PC-3 (cell line): ENCODE measurements at regions not wholly inside any gene's neighbourhood (a gene's known extent, or its start where the extent isn't known, plus 50 kb on each side); places are given as distances from the start of the nearest gene placed in this dataset.

ENCODE experiments used
- ATAC-seq: fragments of 200-7000 bp; cut with Tn5 transposase; 2 replicates; pipeline ENCODE4 v1.9.1; 2020; ENCODE audit warnings: mild to moderate bottlenecking, moderate library complexity
- BruUV-seq: library from RNA; stranded (reverse); fragments of 400-500 nt; replicated peaks from 2 replicates; lab custom pipeline; 2021; lab: Mats Ljungman, UMichigan
- CTCF ChIA-PET: fragments of 300-600 bp; sonication (Branson Sonifier 250); formaldehyde crosslinking; loops from one replicate; lab custom pipeline; 2022; ENCODE audit warnings: antibody characterized with exemption; lab: Charles Lee
- POLR2A ChIA-PET: fragments of 300-600 bp; sonication (Branson Sonifier 250); formaldehyde crosslinking; loops from one replicate; lab custom pipeline; 2022; ENCODE audit warnings: antibody characterized with exemption; ENCODE audit not compliant: unreplicated experiment; lab: Charles Lee
- DNase-seq: peaks from one replicate; pipeline ENCODE4 v3.0.0-alpha.2; 2015
- H2AFZ ChIP-seq: fragments of 300-600 bp; sonication (generic); 2 replicates; pipeline ENCODE4 v1.6.0; 2016; ENCODE audit warnings: antibody characterized with exemption, low read length
- H3F3A ChIP-seq: fragments of 300-600 bp; sonication (generic); one replicate; pipeline ENCODE4 v1.6.0; 2017; ENCODE audit warnings: antibody characterized with exemption, low read length, control low read depth, mild to moderate bottlenecking; ENCODE audit not compliant: unreplicated experiment
- H3K27ac ChIP-seq: fragments of 300-600 bp; sonication (generic); 2 replicates; pipeline ENCODE4 v1.5.1; 2016; ENCODE audit warnings: mild to moderate bottlenecking, low read length
- H3K27me3 ChIP-seq: fragments of 300-600 bp; sonication (generic); 2 replicates; pipeline ENCODE4 v1.6.1; 2016; ENCODE audit warnings: low read length, mixed read lengths
- H3K36me3 ChIP-seq: fragments of 300-600 bp; sonication (generic); 2 replicates; pipeline ENCODE4 v1.6.1; 2016; ENCODE audit warnings: low read depth, mixed run types, low read length, mixed read lengths
- H3K4me1 ChIP-seq: fragments of 300-600 bp; sonication (generic); 2 replicates; pipeline ENCODE4 v1.5.1; 2016; ENCODE audit warnings: low read length; ENCODE audit not compliant: insufficient read depth
- H3K4me2 ChIP-seq: fragments of 300-600 bp; sonication (generic); 2 replicates; pipeline ENCODE4 v1.6.0; 2016; ENCODE audit warnings: low read length
- H3K4me3 ChIP-seq: fragments of 300-600 bp; sonication (generic); 2 replicates; pipeline ENCODE4 v1.5.1; 2016; ENCODE audit warnings: mild to moderate bottlenecking, low read length, mixed read lengths
- H3K79me2 ChIP-seq: fragments of 300-600 bp; sonication (generic); 2 replicates; pipeline ENCODE4 v1.6.1; 2017; ENCODE audit warnings: low read length, mixed read lengths
- H3K9ac ChIP-seq: fragments of 300-600 bp; sonication (generic); 2 replicates; pipeline ENCODE4 v1.6.0; 2016; ENCODE audit warnings: mild to moderate bottlenecking, low read length
- H3K9me2 ChIP-seq: fragments of 300-600 bp; sonication (generic); replicated peaks from 2 replicates; pipeline ENCODE4 v1.6.1; 2016; ENCODE audit warnings: mixed run types, low read length, mixed read lengths
- H3K9me3 ChIP-seq: fragments of 300-600 bp; sonication (generic); 2 replicates; pipeline ENCODE4 v1.6.1; 2016; ENCODE audit warnings: low read length, mixed read lengths
- H4K20me1 ChIP-seq: fragments of 300-600 bp; sonication (generic); 2 replicates; pipeline ENCODE4 v1.6.1; 2016; ENCODE audit warnings: low read length, mixed read lengths
- CTCF ChIP-seq: fragments of 300-600 bp; sonication (generic); conservative IDR thresholded peaks from 2 replicates; pipeline ENCODE4 v1.5.1; 2017; ENCODE audit warnings: antibody characterized with exemption, low read depth, mild to moderate bottlenecking, low read length
- EZH2 ChIP-seq: fragments of 300-600 bp; sonication (generic); IDR thresholded peaks from one replicate; pipeline ENCODE4 v1.6.1; 2017; ENCODE audit warnings: antibody characterized with exemption, mild to moderate bottlenecking, low read length; ENCODE audit not compliant: unreplicated experiment
- EZH2phosphoT487 ChIP-seq: fragments of 300-600 bp; sonication (generic); IDR thresholded peaks from 2 replicates; pipeline ENCODE4 v1.6.1; 2018; ENCODE audit warnings: mild to moderate bottlenecking, antibody characterized with exemption, low read length, borderline replicate concordance
- intact Hi-C: fragments of 100-400 bp; cut with micrococcal nuclease; formaldehyde crosslinking; loops from 2 replicates; pipeline ENCODE4 v1.9.0; 2023

- TF ChIP-seq CTCF (no peak), EZH2phosphoT487 (no peak), EZH2 (no peak)
- H3K27me3 ChIP-seq = no peaks in the 10 kb centered on the region
- no peak overlapping the region for H2AFZ ChIP-seq
- DNase-seq (no peak), ATAC-seq (no peak)
- no peaks in the 10 kb centered on the region for H3K4me1 ChIP-seq
- H3K36me3 ChIP-seq = no peaks in the 10 kb centered on the region
- H3K4me2 ChIP-seq = no peak overlapping the region
- intact Hi-C loops = no loop called here
- CTCF ChIA-PET = no interaction called here
- BruUV-seq = no TSS peak
- H3K9ac ChIP-seq = no peak overlapping the region
- no peak overlapping the region for H3K4me3 ChIP-seq
- H3K79me2 ChIP-seq = no peaks in the 10 kb centered on the region
- no peaks in the 10 kb centered on the region for H3F3A ChIP-seq
- no peaks in the 10 kb centered on the region for H4K20me1 ChIP-seq
- no peaks in the 10 kb centered on the region for H3K9me3 ChIP-seq
- no peak overlapping the region for H3K27ac ChIP-seq
- POLR2A ChIA-PET = no interaction called here
- H3K9me2 ChIP-seq = no peaks in the 10 kb centered on the region
Measured at GRCh38 chr6:169981969-169982368, 230.5 kb downstream of the ERMARD start.

- Histone ChIP-seq H3K36me3 (no peaks in the 10 kb centered on the region), H3K79me2 (no peaks in the 10 kb centered on the region), H3K9me3 (no peaks in the 10 kb centered on the region), H3K9me2 (no peaks in the 10 kb centered on the region), H3K4me2 (no peak overlapping the region), H3K4me1 (no peaks in the 10 kb centered on the region), H3K9ac (no peak overlapping the region), H3K27ac (no peak overlapping the region), H4K20me1 (no peaks in the 10 kb centered on the region), H2AFZ (no peak overlapping the region), H3K27me3 (no peaks in the 10 kb centered on the region), H3F3A (no peaks in the 10 kb centered on the region), H3K4me3 (no peak overlapping the region)
- ATAC-seq (no peak), DNase-seq (no peak)
- intact Hi-C loops = no loop called here
- TF ChIP-seq CTCF (no peak), EZH2phosphoT487 (no peak)
- no TSS peak for BruUV-seq
- CTCF ChIA-PET = no interaction called here
- POLR2A ChIA-PET = no interaction called here
Measured at GRCh38 chr6:169981568-169981967, 230.1 kb downstream of the ERMARD start.

GRCh38 chr6:169980826-169981450 lies 229.5 kb downstream of the ERMARD start:
- H4K20me1 ChIP-seq = no peaks in the 10 kb centered on the region
- no peaks in the 10 kb centered on the region for H3K9me3 ChIP-seq
- no peaks in the 10 kb centered on the region for H3K27me3 ChIP-seq
- POLR2A ChIA-PET = no interaction called here
- TF ChIP-seq EZH2 (no peak), CTCF (no peak), EZH2phosphoT487 (no peak)
- H3K27ac ChIP-seq = no peak overlapping the region
- H2AFZ ChIP-seq = no peak overlapping the region
- H3K4me1 ChIP-seq = no peaks in the 10 kb centered on the region
- BruUV-seq = no TSS peak
- H3K9me2 ChIP-seq = no peaks in the 10 kb centered on the region
- no peak overlapping the region for H3K4me2 ChIP-seq
- no peaks in the 10 kb centered on the region for H3K79me2 ChIP-seq
- H3F3A ChIP-seq = no peaks in the 10 kb centered on the region
- intact Hi-C loops = no loop called here
- H3K4me3 ChIP-seq = no peak overlapping the region
- CTCF ChIA-PET = no interaction called here
- H3K36me3 ChIP-seq = no peaks in the 10 kb centered on the region
- no peak for ATAC-seq
- no peak overlapping the region for H3K9ac ChIP-seq
- DNase-seq = no peak
